ENCODE measurements at regions not wholly inside any gene's neighbourhood (a gene's known extent, or its start where the extent isn't known, plus 50 kb on each side); places are given as distances from the start of the nearest gene placed in this dataset.
"Not testable (repeated sequence)": the region's sequence is repeated elsewhere in the genome, so short reads cannot be mapped to it uniquely, and the experiment has no call there.

- Histone ChIP-seq H3K27ac (ENCODE audit: low read depth, low read length) (no peak overlapping the region), H3K4me3 (ENCODE audit: low read length) (no peak overlapping the region), H3K36me3 (ENCODE audit: insufficient read depth, low read length) (no peaks in the 10 kb centered on the region), H3K9me3 (ENCODE audit: insufficient read depth, low read depth, low read length) (no peaks in the 10 kb centered on the region), H3K27me3 (ENCODE audit: insufficient read depth, low read length) (no peaks in the 10 kb centered on the region), H3K4me1 (ENCODE audit: insufficient read depth, low read length) (peaks cover 22% of the 10 kb centered on the region), H3K9ac (ENCODE audit: low read depth, low read length) (no peak overlapping the region)
- WGBS, result 61% methylated on average over 7 of the region's 8 CpGs
Measured at GRCh38 chrX:140249088-140249487, 255.8 kb downstream of the SOX3 start.

- WGBS, result 29% methylated on average over 1 of the region's 1 CpG
Measured at GRCh38 chrX:140229191-140229590, 263.9 kb upstream of the CXorf66 start.

GRCh38 chrX:140226037-140226436 lies 260.7 kb upstream of the CXorf66 start:
- H3K36me3 ChIP-seq (ENCODE audit: insufficient read depth, low read length); H3K27ac ChIP-seq (ENCODE audit: low read depth, low read length); H3K9me3 ChIP-seq (ENCODE audit: insufficient read depth, low read depth, low read length); H3K4me1 ChIP-seq (ENCODE audit: insufficient read depth, low read length); H3K4me3 ChIP-seq (ENCODE audit: low read length); H3K9ac ChIP-seq (ENCODE audit: low read depth, low read length); H3K27me3 ChIP-seq (ENCODE audit: insufficient read depth, low read length): not testable (repeated sequence)
- WGBS, result 65% methylated on average over 4 of the region's 8 CpGs

More at GRCh38 chrX:140229191-140229590, 263.9 kb upstream of the CXorf66 start:
- no peak overlapping the region for H3K4me3 ChIP-seq (ENCODE audit: low read length)
- H3K27ac ChIP-seq (ENCODE audit: low read depth, low read length), result peak overlapping the region; percentile 27; the same call in 1 of the 2 replicates
- 0 out of 2 replicates have a peak, but pooled peaks cover 3% of the 10 kb centered on the region for H3K9me3 ChIP-seq (ENCODE audit: insufficient read depth, low read depth, low read length)
- no peaks in the 10 kb centered on the region for H3K27me3 ChIP-seq (ENCODE audit: insufficient read depth, low read length)
- H3K4me1 ChIP-seq (ENCODE audit: insufficient read depth, low read length), result no peaks in the 10 kb centered on the region
- no peaks in the 10 kb centered on the region for H3K36me3 ChIP-seq (ENCODE audit: insufficient read depth, low read length)
- H3K9ac ChIP-seq (ENCODE audit: low read depth, low read length), result no peak overlapping the region

- not testable (repeated sequence) for H3K9ac ChIP-seq (ENCODE audit: low read depth, low read length); H3K36me3 ChIP-seq (ENCODE audit: insufficient read depth, low read length); H3K4me3 ChIP-seq (ENCODE audit: low read length); H3K9me3 ChIP-seq (ENCODE audit: insufficient read depth, low read depth, low read length); H3K27me3 ChIP-seq (ENCODE audit: insufficient read depth, low read length); H3K4me1 ChIP-seq (ENCODE audit: insufficient read depth, low read length); H3K27ac ChIP-seq (ENCODE audit: low read depth, low read length)
- no CpG with 5 or more reads among the region's 3 CpGs for WGBS
Measured at GRCh38 chrX:140215894-140216293, 250.6 kb upstream of the CXorf66 start.

GRCh38 chrX:140214518-140214917 lies 249.2 kb upstream of the CXorf66 start:
- H3K9ac ChIP-seq (ENCODE audit: low read depth, low read length); H3K4me3 ChIP-seq (ENCODE audit: low read length): not testable (repeated sequence)
- 50% methylated on average over 2 of the region's 3 CpGs for WGBS

GRCh38 chrX:140206657-140207056 lies 241.3 kb upstream of the CXorf66 start:
- Histone ChIP-seq H3K4me1 (ENCODE audit: insufficient read depth, low read length) (no peaks in the 10 kb centered on the region), H3K27ac (ENCODE audit: low read depth, low read length) (no peak overlapping the region), H3K9ac (ENCODE audit: low read depth, low read length) (no peak overlapping the region), H3K4me3 (ENCODE audit: low read length) (no peak overlapping the region), H3K36me3 (ENCODE audit: insufficient read depth, low read length) (no peaks in the 10 kb centered on the region), H3K9me3 (ENCODE audit: insufficient read depth, low read depth, low read length) (no peaks in the 10 kb centered on the region), H3K27me3 (ENCODE audit: insufficient read depth, low read length) (no peaks in the 10 kb centered on the region)
- WGBS, result 91% methylated on average over 1 of the region's 1 CpG

More at GRCh38 chrX:140214518-140214917, 249.2 kb upstream of the CXorf66 start:
- not testable (repeated sequence) for H3K4me1 ChIP-seq (ENCODE audit: insufficient read depth, low read length); H3K27me3 ChIP-seq (ENCODE audit: insufficient read depth, low read length); H3K36me3 ChIP-seq (ENCODE audit: insufficient read depth, low read length); H3K27ac ChIP-seq (ENCODE audit: low read depth, low read length); H3K9me3 ChIP-seq (ENCODE audit: insufficient read depth, low read depth, low read length)

GRCh38 chrX:140190441-140191108 lies 225.3 kb upstream of the CXorf66 start:
- H3K36me3 ChIP-seq (ENCODE audit: insufficient read depth, low read length), result no peaks in the 10 kb centered on the region
- no peaks in the 10 kb centered on the region for H3K9me3 ChIP-seq (ENCODE audit: insufficient read depth, low read depth, low read length)
- H3K27ac ChIP-seq (ENCODE audit: low read depth, low read length), result no peak overlapping the region
- H3K4me1 ChIP-seq (ENCODE audit: insufficient read depth, low read length), result no peaks in the 10 kb centered on the region
- no peaks in the 10 kb centered on the region for H3K27me3 ChIP-seq (ENCODE audit: insufficient read depth, low read length)
- H3K4me3 ChIP-seq (ENCODE audit: low read length), result no peak overlapping the region
- no peak overlapping the region for H3K9ac ChIP-seq (ENCODE audit: low read depth, low read length)
- 92% methylated on average over 7 of the region's 8 CpGs for WGBS

- H3K9me3 ChIP-seq (ENCODE audit: insufficient read depth, low read depth, low read length), result no peaks in the 10 kb centered on the region
Measured at GRCh38 chrX:140180585-140180984, 215.3 kb upstream of the CXorf66 start.

GRCh38 chrX:140177821-140178220 lies 212.5 kb upstream of the CXorf66 start:
- Histone ChIP-seq H3K9me3 (ENCODE audit: insufficient read depth, low read depth, low read length) (no peaks in the 10 kb centered on the region), H3K27ac (ENCODE audit: low read depth, low read length) (no peak overlapping the region), H3K4me3 (ENCODE audit: low read length) (no peak overlapping the region), H3K36me3 (ENCODE audit: insufficient read depth, low read length) (no peaks in the 10 kb centered on the region), H3K27me3 (ENCODE audit: insufficient read depth, low read length) (no peaks in the 10 kb centered on the region), H3K9ac (ENCODE audit: low read depth, low read length) (no peak overlapping the region), H3K4me1 (ENCODE audit: insufficient read depth, low read length) (peaks cover 21% of the 10 kb centered on the region; the same call in 1 of the 2 replicates)
- WGBS, result 59% methylated on average over 3 of the region's 3 CpGs

More at GRCh38 chrX:140180585-140180984, 215.3 kb upstream of the CXorf66 start:
- Histone ChIP-seq H3K36me3 (ENCODE audit: insufficient read depth, low read length) (no peaks in the 10 kb centered on the region), H3K4me3 (ENCODE audit: low read length) (no peak overlapping the region), H3K27me3 (ENCODE audit: insufficient read depth, low read length) (no peaks in the 10 kb centered on the region), H3K4me1 (ENCODE audit: insufficient read depth, low read length) (peaks cover 21% of the 10 kb centered on the region; the same call in 1 of the 2 replicates), H3K27ac (ENCODE audit: low read depth, low read length) (no peak overlapping the region), H3K9ac (ENCODE audit: low read depth, low read length) (no peak overlapping the region)
- no CpG with 5 or more reads among the region's 3 CpGs for WGBS

GRCh38 chrX:140172401-140172800 lies 207.1 kb upstream of the CXorf66 start:
- Histone ChIP-seq H3K27me3 (ENCODE audit: insufficient read depth, low read length) (no peaks in the 10 kb centered on the region), H3K4me1 (ENCODE audit: insufficient read depth, low read length) (0 out of 2 replicates have a peak, but pooled peaks cover 8% of the 10 kb centered on the region)
- WGBS, result 97% methylated on average over 2 of the region's 2 CpGs

GRCh38 chrX:140167551-140167950 lies 202.2 kb upstream of the CXorf66 start:
- H3K4me1 ChIP-seq (ENCODE audit: insufficient read depth, low read length), result 0 out of 2 replicates have a peak, but pooled peaks cover 8% of the 10 kb centered on the region
- H3K27me3 ChIP-seq (ENCODE audit: insufficient read depth, low read length), result no peaks in the 10 kb centered on the region
- no peaks in the 10 kb centered on the region for H3K9me3 ChIP-seq (ENCODE audit: insufficient read depth, low read depth, low read length)
- no peak overlapping the region for H3K9ac ChIP-seq (ENCODE audit: low read depth, low read length)
- WGBS, result 80% methylated on average over 1 of the region's 2 CpGs
- no peaks in the 10 kb centered on the region for H3K36me3 ChIP-seq (ENCODE audit: insufficient read depth, low read length)
- no peak overlapping the region for H3K4me3 ChIP-seq (ENCODE audit: low read length)
- no peak overlapping the region for H3K27ac ChIP-seq (ENCODE audit: low read depth, low read length)

More at GRCh38 chrX:140172401-140172800, 207.1 kb upstream of the CXorf66 start:
- Histone ChIP-seq H3K36me3 (ENCODE audit: insufficient read depth, low read length) (no peaks in the 10 kb centered on the region), H3K9me3 (ENCODE audit: insufficient read depth, low read depth, low read length) (no peaks in the 10 kb centered on the region), H3K4me3 (ENCODE audit: low read length) (no peak overlapping the region), H3K9ac (ENCODE audit: low read depth, low read length) (no peak overlapping the region), H3K27ac (ENCODE audit: low read depth, low read length) (no peak overlapping the region)
